ENCODE measurements at regions not wholly inside any gene's neighbourhood (a gene's known extent, or its start where the extent isn't known, plus 50 kb on each side); places are given as distances from the start of the nearest gene placed in this dataset.

GRCh38 chr7:152504367-152504766, 68.6 kb upstream of the KMT2C start:
- TF ChIP-seq POLR2A (IDR thresholded peaks at IDR 0.05) (no peak), CTCF (IDR thresholded peaks at IDR 0.05 in 4 of 5, conservative IDR thresholded peaks at IDR 0.05 in 1 of 5) (no peak)
